SH-SY5Y (cell line): ENCODE measurements at regions not wholly inside any gene's neighbourhood (a gene's known extent, or its start where the extent isn't known, plus 50 kb on each side); places are given as distances from the start of the nearest gene placed in this dataset.

Experiments
- GATA2 ChIP-seq: IDR thresholded peaks from 2 replicates; pipeline ENCODE4 v1.6.1; 2011; ENCODE audit warnings: mild to moderate bottlenecking, low read depth, low read length
- GATA3 ChIP-seq: IDR thresholded peaks from 2 replicates; pipeline ENCODE4 v1.6.1; 2011; ENCODE audit warnings: low read depth, mild to moderate bottlenecking, low read length, moderate library complexity

GRCh38 chr3:106837616-106838015, 539.6 kb upstream of the CCDC54 start:
- TF ChIP-seq GATA3 (no peak), GATA2 (no peak)

- TF ChIP-seq GATA3 (no peak), GATA2 (no peak)
These were observed 537.5 kb upstream of the CCDC54 start for GRCh38 chr3:106839576-106840280.

GRCh38 chr3:106840319-106840718, 536.9 kb upstream of the CCDC54 start:
- TF ChIP-seq GATA2 (no peak), GATA3 (no peak)

- TF ChIP-seq GATA2 (no peak), GATA3 (no peak)
These were observed 535.1 kb upstream of the CCDC54 start for GRCh38 chr3:106842151-106842550.

DNA sequence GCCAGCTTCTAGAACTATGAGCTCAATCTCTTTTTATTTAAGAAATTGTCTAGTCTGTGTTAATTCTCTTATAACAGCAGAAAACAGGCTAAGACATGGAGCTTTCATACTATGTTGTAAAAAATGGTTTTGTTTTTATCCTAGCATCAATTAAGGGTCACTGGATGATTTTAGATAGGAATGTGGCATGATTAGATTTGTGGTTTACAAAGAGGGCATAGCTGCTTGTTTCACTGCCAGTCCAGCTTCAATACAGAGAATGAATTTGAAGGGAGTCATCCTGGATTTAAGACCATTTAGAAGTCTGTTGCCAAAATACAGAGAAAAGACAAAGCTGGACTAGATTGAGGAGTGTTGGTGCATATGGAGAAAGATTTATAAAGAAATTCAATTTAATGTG, 532.6 kb upstream of the CCDC54 start:
- no peak for TF ChIP-seq GATA3
- no peak for TF ChIP-seq GATA2

- TF ChIP-seq GATA2 (no peak), GATA3 (no peak)
These were observed 529.1 kb upstream of the CCDC54 start for GRCh38 chr3:106848099-106848498.

- no peak for TF ChIP-seq GATA3
- no peak for TF ChIP-seq GATA2
These were observed 526.8 kb upstream of the CCDC54 start for GRCh38 chr3:106850437-106850836.

GRCh38 chr3:106860182-106860581, 517.1 kb upstream of the CCDC54 start:
- TF ChIP-seq GATA2 (no peak), GATA3 (no peak)

- TF ChIP-seq GATA2 (no peak), GATA3 (no peak)
These were observed 515.2 kb upstream of the CCDC54 start for GRCh38 chr3:106862067-106862466.

- TF ChIP-seq GATA3 (no peak), GATA2 (no peak)
These were observed 499.6 kb upstream of the CCDC54 start for GRCh38 chr3:106877627-106878026.

GRCh38 chr3:106880206-106880605, 497.0 kb upstream of the CCDC54 start:
- TF ChIP-seq GATA2 (no peak), GATA3 (no peak)

DNA sequence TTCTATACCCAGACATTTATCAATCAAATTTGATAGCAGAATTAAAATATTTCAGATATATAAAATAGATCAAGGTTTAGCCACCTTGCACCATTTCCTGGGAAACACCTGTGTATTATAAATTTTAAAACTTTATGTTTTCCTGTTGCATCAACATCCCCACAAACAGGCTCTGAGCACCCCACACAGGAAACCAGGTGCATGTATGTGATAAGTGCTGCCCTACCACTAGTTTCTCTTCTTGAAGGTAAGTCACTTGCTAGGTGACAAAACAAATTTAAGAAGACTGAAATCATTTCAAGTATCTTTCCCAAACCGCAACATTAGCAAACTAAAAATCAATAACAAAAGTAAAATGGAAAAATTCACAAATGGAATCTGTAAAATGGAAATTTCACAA, 496.1 kb upstream of the CCDC54 start:
- TF ChIP-seq GATA2 (no peak), GATA3 (no peak)

DNA sequence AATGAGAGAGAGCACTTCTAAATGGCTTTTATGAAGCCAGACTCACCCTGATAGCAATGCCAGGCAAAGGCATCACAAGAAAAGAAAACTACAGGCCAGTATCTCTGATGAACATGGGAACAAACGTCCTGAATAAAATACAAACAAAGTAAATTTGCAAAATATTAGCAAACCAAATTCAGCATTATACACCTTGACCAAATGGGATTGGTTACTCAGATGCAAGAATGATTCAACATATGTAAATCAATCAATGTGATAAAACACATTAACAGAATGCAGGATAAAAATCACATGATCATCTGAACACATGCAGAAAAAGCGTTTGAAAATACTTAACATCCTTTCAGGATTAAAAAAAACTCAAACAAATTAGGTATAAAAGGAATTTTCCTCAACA, 494.9 kb upstream of the CCDC54 start:
- TF ChIP-seq GATA3, result no peak
- TF ChIP-seq GATA2, result no peak

DNA sequence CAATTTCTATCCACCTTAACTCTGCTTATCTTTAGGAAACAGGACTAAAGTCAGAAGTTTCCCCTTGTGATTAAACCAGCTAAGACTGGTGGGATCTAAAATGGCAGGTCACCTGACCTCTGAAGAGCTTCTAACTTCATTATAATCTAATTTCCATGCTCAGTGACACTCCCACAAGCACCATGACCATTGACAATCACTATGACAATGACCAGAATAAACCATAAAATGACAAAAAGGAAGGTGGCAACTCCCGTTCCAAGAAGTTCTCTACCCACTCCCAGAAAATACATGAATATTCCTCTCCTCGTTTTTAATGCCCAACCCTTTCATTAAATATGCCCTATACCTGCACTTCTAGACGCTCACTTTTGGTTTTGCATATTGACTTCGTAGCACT, 471.2 kb upstream of the CCDC54 start:
- TF ChIP-seq GATA2 (no peak), GATA3 (no peak)

- TF ChIP-seq GATA3, result no peak
- TF ChIP-seq GATA2, result no peak
These were observed 468.9 kb upstream of the CCDC54 start for GRCh38 chr3:106908181-106908938.

DNA sequence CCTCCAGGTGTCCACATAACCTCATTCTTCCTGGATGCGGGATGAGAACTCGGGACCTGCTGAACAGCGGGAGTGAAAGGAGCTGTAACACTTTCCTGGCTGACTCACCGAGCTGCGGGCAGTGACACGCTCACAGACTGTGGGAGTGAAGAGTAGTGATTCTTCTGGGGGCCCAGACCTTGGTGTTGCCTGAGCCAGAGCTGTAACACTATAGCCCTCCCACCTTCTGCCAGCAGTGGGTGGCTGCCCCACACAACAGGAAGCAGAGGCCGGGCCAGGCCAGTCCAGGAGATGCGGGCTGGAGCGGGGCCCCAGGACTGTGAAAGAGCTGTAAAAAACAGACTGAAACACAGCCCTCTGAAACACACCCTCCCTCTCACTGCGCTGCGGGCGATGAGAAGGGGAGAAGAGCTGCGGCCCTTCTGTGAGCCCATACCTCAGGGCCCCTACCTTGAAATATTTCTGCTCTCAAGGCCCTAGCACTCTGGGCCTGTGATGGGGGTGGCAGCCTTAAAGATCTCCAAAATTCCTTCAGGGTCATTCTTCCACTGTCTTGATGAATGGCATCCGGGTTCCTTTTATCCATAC, 464.0 kb upstream of the CCDC54 start:
- no peak for TF ChIP-seq GATA3
- TF ChIP-seq GATA2, result no peak
